KOPT-K1 (cell line): ENCODE measurements at regions not wholly inside any gene's neighbourhood (a gene's known extent, or its start where the extent isn't known, plus 50 kb on each side); places are given as distances from the start of the nearest gene placed in this dataset.

ENCODE experiments used
- H3K27ac ChIP-seq: fragments of 200-600 bp; sonication (generic); 2 replicates; pipeline ENCODE4 v1.5.1; 2016; ENCODE audit warnings: antibody characterized with exemption, mild to moderate bottlenecking, low read depth, low read length; ENCODE audit not compliant: poor library complexity, severe bottlenecking
- H3K36me3 ChIP-seq: fragments of 200-600 bp; sonication (generic); 2 replicates; pipeline ENCODE4 v1.5.1; 2017; ENCODE audit warnings: antibody characterized with exemption, mild to moderate bottlenecking, low read length, moderate library complexity; ENCODE audit not compliant: insufficient read depth
- H3K9me3 ChIP-seq: fragments of 200-600 bp; sonication (generic); 2 replicates; pipeline ENCODE4 v1.5.1; 2017; ENCODE audit warnings: antibody characterized with exemption, low read length, mild to moderate bottlenecking; ENCODE audit not compliant: insufficient read depth, poor library complexity, severe bottlenecking

DNA sequence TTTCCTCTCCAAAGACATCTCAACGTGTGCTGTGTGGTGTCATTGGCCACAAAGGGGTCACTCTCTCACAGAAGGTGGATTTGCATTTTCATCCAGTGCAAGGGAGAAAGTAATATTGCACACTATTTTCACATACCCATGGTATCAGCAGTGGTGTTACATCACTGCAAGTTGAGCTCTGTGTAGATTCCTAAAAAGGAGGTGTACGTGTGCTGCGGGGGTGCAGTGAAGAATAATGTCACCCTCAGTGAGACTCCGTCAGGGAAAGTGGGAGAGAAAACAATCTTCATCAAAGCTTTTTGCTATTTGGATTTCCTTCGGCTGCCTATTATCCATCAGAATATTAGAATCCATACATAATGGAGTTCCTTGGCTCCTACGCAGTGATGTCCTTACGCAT lies 733.8 kb upstream of the FANCL start:
- H3K36me3 ChIP-seq, result no peaks in the 10 kb centered on the region
- H3K27ac ChIP-seq, result no peak overlapping the region
- no peaks in the 10 kb centered on the region for H3K9me3 ChIP-seq

DNA sequence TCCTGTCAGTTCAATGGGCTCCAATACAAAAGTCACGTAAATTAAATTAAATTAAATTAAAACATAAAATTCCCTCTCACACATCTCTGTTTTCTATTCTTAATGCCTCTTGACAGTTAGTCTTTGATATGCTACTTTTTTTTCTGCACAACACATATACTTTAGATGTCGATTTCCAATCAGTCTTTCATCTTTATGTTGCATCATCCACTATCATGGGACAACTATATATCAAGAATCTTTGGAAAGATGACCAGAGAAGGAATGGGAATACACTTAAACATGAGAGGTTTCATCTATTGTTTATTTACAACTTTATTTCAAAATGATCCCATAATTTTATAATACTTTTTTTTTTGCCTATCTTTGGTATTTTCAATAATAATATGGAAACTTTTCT lies 733.3 kb upstream of the FANCL start:
- no peak overlapping the region for H3K27ac ChIP-seq
- H3K9me3 ChIP-seq, result no peaks in the 10 kb centered on the region
- no peaks in the 10 kb centered on the region for H3K36me3 ChIP-seq

DNA sequence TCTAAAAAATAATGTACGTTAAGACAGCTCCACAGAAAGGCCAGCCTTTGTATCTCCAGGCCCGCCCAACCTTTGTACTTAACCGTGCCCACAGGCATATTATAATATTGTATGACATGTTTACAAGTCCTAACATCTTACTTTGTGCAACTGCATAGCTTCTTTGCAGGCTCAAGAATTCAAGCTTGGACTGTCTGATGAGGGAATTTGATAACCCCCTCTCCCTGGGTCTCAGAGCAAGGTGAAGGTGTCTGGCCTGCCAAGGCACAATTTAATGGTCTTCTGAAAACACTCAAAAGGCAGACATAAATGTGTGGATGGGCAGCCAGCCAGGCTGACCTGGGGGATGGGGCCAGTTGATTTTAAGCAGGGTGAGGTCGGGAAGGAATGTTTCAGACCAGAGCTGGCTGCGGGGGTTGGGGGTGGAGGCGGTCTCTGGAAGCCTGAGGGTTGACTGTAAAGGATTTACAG lies 732.7 kb upstream of the FANCL start:
- Histone ChIP-seq H3K9me3 (no peaks in the 10 kb centered on the region), H3K36me3 (no peaks in the 10 kb centered on the region), H3K27ac (no peak overlapping the region)

DNA sequence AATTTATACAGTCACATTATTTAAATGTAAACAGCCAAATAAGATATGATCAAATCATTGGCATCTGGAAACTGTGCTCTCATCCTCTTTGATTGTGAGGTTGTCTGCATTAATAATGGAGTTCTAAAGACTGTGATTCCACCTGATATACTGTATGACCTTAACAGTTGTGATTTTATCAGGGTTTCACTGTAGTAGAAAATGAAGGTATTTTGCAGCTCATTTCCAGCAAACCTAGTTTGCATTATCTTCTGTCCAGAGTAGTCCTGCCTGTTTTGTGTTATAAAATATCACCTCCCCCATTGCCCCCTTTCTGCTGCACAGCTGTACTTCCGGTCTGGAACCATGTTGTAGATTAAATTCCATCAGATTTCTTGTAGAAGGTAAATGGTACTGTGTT lies 731.6 kb upstream of the FANCL start:
- no peaks in the 10 kb centered on the region for H3K9me3 ChIP-seq
- no peak overlapping the region for H3K27ac ChIP-seq
- H3K36me3 ChIP-seq, result no peaks in the 10 kb centered on the region

- H3K9me3 ChIP-seq, result no peaks in the 10 kb centered on the region
- no peak overlapping the region for H3K27ac ChIP-seq
- H3K36me3 ChIP-seq, result no peaks in the 10 kb centered on the region
Measured at GRCh38 chr2:58971511-58972360, 730.6 kb upstream of the FANCL start.

DNA sequence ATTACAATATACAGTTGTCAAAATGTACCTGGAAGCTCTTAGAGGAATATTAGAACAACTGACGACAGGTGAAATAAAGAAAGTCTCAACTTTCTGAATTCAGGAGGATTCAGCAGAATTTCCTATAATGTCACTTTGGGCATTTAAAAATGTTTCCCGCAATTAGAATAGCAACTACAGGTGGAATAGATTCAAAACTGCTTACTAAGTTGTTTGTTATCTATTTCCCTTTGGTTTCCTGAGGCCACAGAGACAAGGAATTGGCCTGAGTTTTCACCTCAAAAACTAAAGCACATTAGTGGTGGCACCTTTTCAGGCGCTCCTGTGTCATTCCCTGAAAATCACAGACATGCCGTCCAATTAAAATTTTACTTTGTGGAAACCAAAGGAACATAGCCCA lies 729.2 kb upstream of the FANCL start:
- H3K27ac ChIP-seq, result no peak overlapping the region
- no peaks in the 10 kb centered on the region for H3K9me3 ChIP-seq
- H3K36me3 ChIP-seq, result no peaks in the 10 kb centered on the region

- Histone ChIP-seq H3K9me3 (no peaks in the 10 kb centered on the region), H3K27ac (no peak overlapping the region), H3K36me3 (no peaks in the 10 kb centered on the region)
Measured at GRCh38 chr2:58968885-58969284, 727.8 kb upstream of the FANCL start.

DNA sequence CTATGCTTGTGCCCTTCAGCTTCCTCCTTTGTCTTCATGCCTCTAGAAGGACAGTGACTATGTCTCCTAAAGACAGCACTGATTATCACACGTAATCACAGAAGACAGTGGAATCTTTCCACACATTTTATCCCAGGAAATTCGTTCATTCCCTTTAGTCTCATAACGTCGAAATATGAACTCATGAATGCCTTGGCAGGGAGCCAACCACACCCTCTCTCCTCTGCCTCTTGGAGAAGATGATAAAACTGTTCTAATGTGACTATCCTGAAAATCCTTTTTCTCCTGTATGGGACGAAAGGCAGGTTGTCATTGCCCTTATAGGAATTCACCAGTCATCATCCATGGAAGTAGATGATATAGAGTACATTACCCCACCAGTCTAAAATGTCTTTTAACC lies 726.6 kb upstream of the FANCL start:
- H3K27ac ChIP-seq, result no peak overlapping the region
- H3K9me3 ChIP-seq, result no peaks in the 10 kb centered on the region
- no peaks in the 10 kb centered on the region for H3K36me3 ChIP-seq

DNA sequence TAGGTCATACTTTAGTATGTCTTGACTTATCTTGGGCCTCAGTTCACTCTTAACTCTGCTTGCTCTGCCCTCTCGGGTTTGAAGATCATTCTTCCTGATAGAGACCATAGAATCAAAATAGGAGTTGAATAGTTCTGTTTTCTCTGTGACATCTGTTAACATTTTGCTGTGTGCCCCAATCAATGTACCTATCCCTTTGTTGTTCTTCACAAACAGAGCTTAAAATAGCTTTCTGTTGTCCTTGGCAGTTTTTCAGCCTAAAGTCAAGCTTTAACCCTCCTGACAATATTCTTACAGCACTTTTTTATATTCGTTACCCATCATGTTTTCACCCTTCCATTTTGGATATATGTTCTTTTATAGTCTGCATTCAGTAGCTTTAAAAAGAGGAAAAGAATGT lies 724.5 kb upstream of the FANCL start:
- H3K36me3 ChIP-seq, result no peaks in the 10 kb centered on the region
- H3K27ac ChIP-seq, result no peak overlapping the region
- H3K9me3 ChIP-seq, result no peaks in the 10 kb centered on the region

DNA sequence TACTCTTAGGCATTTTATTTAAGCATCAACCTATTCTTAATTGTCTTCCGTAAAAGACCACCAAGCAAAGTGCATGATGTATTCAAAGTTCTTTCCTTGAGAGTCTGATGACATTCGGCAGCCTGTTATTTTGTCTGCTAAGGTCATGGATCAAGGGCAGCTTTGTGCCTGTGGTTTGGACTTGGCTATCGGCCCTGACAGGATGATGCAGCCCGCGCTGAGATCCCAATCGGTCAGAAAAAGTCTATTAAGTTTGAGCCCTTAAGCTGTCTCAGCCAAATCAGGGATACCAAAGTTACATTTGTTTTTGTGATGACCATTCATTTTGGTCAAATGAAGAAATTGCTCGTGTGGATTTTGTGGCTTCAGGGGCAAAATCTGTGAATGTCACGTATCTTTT lies 718.9 kb upstream of the FANCL start:
- no peak overlapping the region for H3K27ac ChIP-seq
- no peaks in the 10 kb centered on the region for H3K36me3 ChIP-seq
- H3K9me3 ChIP-seq, result no peaks in the 10 kb centered on the region

DNA sequence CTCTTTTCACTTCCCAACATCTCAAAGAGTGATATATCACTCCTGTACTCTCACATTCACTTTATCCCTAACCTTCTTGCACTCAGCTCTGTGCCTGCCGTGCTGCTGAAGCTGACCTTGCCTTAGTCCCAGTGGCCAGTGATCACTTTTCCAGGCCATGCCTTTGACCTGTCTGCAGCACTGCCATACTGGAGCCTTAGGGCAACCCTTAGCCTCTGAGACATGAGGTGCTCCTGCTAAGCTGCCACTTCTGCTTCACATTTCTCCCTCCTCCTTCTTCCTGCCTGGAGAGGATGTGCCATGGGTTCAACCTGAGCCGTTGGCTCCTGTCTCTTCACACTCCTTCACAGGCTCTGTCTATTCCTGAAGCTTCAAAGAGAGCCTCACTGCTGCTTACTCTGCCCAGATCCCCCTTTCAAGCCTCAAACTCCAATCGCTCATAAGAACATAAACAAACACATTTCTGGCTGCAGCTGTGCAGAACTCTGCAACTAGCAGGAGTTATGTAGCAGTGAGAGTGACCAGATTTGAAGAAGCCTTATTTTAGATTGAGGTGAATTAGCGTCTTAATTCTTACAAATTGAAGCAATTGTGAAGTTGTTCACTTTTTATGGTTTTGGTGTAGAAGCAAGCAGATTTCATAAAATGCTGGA lies 716.2 kb upstream of the FANCL start:
- no peaks in the 10 kb centered on the region for H3K9me3 ChIP-seq
- H3K36me3 ChIP-seq, result no peaks in the 10 kb centered on the region
- no peak overlapping the region for H3K27ac ChIP-seq

- no peak overlapping the region for H3K27ac ChIP-seq
- H3K36me3 ChIP-seq, result no peaks in the 10 kb centered on the region
- no peaks in the 10 kb centered on the region for H3K9me3 ChIP-seq
Measured at GRCh38 chr2:58954880-58955385, 713.8 kb upstream of the FANCL start.

DNA sequence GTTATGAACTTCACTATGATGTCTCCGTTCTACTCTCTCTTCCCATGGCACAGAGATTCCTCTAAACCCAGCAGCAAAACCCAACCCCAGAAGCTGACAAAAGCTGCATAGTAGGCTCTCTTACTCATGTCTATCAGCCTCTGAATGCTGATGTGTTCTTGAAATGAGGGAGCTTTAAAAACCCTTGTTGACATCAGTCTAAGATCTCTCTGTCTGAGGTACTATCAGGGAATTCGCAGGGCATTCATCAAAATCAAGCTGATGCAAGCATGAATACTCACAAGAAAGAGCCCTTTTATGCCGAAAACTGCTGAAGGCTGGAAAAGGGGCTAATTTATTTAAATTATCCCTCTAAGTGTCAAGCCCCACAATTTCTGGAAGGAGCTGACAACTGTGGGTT lies 710.6 kb upstream of the FANCL start:
- no peaks in the 10 kb centered on the region for H3K9me3 ChIP-seq
- no peaks in the 10 kb centered on the region for H3K36me3 ChIP-seq
- H3K27ac ChIP-seq, result no peak overlapping the region

- H3K27ac ChIP-seq, result no peak overlapping the region
- no peaks in the 10 kb centered on the region for H3K36me3 ChIP-seq
- H3K9me3 ChIP-seq, result no peaks in the 10 kb centered on the region
Measured at GRCh38 chr2:58950795-58951462, 709.8 kb upstream of the FANCL start.

DNA sequence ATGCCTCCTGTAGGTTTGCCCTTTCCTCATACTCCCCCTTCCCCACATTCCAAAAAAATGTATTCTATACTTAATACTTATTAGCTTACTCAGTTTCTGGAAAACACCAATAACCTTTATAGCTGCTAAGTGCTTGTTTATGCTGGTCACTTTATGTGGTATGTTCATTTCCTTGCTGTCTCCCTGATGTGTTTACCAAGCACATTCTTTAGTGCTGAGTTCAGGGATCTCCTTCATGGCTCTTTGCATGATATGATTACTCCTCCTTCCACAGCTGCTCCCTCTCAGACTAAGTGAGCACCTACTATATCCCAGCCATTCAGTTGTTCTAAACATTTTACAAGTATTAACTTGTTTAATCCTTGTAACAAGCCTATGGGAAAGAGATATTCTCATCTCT lies 698.3 kb upstream of the FANCL start:
- no peaks in the 10 kb centered on the region for H3K36me3 ChIP-seq
- peaks cover 3% of the 10 kb centered on the region for H3K9me3 ChIP-seq
- H3K27ac ChIP-seq, result no peak overlapping the region
